Adrenal gland (tissue), 5 donors: ENCODE measurements at regions not wholly inside any gene's neighbourhood (a gene's known extent, or its start where the extent isn't known, plus 50 kb on each side); places are given as distances from the start of the nearest gene placed in this dataset.

Source experiments
- CTCF ChIP-seq, 6 experiments: fragments of 450-650 bp in 4 of 6; fragments of 200-600 bp in 2 of 6; sonication (generic) in 1 of 6; IDR thresholded peaks; 1 replicate in 5 of 6; 2 replicates in 1 of 6; pipeline versions ENCODE4 v1.5.1 to v1.8.0; 2016 to 2021; ENCODE audit warnings: antibody characterized with exemption in 6 of 6, mild to moderate bottlenecking in 2 of 6, moderate library complexity in 1 of 6
- POLR2A ChIP-seq, 2 donors: fragments of 450-650 bp; IDR thresholded peaks; one replicate each; pipeline ENCODE4 v1.6.1; 2017; ENCODE audit warnings: antibody characterized with exemption in 2 of 2, mild to moderate bottlenecking in 2 of 2, moderate library complexity in 1 of 2
- donor health status: DM: no; HTN: no; CAD: no.

GRCh38 chr13:94854688-94855087 is 142.3 kb upstream of the SOX21 start:
- TF ChIP-seq CTCF (IDR thresholded peaks at IDR 0.05) (no peak), POLR2A (IDR thresholded peaks at IDR 0.05) (no peak)
